GM18951 (cell line): ENCODE measurements at regions not wholly inside any gene's neighbourhood (a gene's known extent, or its start where the extent isn't known, plus 50 kb on each side); places are given as distances from the start of the nearest gene placed in this dataset.
"Not testable (repeated sequence)": the region's sequence is repeated elsewhere in the genome, so short reads cannot be mapped to it uniquely, and the experiment has no call there.

ENCODE experiments used
- POLR2A ChIP-seq: IDR thresholded peaks from 4 replicates; pipeline ENCODE4 v1.6.1; 2011; ENCODE audit warnings: mild to moderate bottlenecking; ENCODE audit not compliant: insufficient read length, insufficient read depth; ENCODE audit errors: extremely low read depth
- in situ Hi-C: fragments of 300-500 bp; cut with MboI; formaldehyde crosslinking; loops from one replicate; pipeline ENCODE4 v1.12.0; 2022; ENCODE audit warnings: low sequenced_read_pairs, mixed read lengths, inconsistent platforms; ENCODE audit not compliant: unreplicated experiment

DNA sequence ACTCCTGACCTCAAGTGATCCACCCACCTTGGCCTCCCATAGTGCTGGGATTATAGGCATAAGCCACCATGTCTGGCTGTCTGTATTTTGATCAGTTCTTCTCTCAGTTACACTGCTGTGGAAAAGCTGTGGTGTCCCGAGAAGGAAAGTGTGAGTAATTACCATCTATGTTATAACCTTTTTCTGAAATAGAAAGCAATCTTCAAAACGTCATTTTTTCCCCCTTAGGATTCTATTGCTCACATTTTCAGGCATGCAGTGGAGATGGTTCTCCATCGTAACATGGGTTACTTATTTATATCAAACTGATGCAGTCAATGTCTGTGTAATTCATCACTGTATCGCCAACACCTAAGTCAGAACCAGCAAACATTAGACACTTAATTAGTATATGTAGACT is 103.5 kb upstream of the FAM3C start:
- in situ Hi-C loops, result no loop called here
- no peak for TF ChIP-seq POLR2A

DNA sequence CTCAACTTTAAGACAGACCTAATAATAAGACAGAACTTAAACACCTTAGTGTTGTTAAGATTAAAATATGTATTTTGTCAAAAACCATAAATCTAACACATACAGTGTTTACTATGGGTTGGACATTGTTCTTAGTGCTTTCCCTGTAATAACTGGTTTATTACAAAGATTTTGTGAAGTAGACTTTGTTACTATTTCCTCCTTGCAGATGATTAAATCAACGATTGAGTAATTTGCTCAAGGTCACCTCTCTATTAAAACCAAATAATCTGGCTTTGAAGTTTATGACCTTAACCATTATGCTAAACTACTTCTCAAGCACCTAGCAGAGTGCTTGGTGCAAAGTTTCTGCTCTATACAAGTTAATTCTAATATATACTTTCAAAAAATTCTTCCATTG is 102.7 kb upstream of the FAM3C start:
- in situ Hi-C loops, result no loop called here

DNA sequence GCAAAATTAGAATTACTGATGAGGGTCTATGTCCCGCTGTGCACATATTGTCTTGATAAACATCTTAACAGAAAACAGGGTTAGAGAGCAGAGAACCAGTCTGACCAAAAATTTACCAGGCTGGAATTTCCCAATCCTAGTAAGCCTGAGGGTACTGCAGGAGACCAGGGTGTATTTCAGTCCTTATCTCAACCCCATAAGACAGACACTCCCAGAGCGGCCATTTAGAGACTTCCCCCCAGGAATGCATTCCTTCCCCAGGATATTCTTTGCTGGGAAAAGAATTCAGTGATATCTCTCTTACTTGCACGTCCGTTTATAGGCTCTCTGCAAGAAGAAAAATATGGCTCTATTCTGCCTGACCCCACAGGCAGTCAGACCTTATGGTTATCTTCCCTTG is 101.4 kb upstream of the FAM3C start:
- in situ Hi-C loops, result not testable (repeated sequence)

More for the DNA sequence above, 102.7 kb upstream of the FAM3C start:
- no peak for TF ChIP-seq POLR2A

DNA sequence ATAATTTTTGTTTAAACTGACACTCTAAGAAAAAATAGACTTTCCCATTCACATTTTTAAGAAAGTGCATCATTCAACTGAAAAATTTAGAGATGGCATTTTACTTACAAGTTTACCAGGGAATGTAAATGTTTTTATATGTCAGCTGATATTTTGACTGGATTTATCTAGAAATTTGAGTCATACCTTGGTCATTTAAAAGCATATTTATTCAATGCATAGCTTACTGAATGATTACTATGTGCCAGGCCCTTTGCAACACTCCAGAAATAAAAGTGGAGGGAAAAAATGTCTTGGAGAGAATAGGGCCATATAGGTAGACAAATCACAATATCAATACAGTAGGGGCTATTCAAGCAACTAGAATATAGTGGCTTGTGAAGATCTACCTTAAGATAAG is 98.4 kb upstream of the FAM3C start:
- no peak for TF ChIP-seq POLR2A
- in situ Hi-C loops, result no loop called here

DNA sequence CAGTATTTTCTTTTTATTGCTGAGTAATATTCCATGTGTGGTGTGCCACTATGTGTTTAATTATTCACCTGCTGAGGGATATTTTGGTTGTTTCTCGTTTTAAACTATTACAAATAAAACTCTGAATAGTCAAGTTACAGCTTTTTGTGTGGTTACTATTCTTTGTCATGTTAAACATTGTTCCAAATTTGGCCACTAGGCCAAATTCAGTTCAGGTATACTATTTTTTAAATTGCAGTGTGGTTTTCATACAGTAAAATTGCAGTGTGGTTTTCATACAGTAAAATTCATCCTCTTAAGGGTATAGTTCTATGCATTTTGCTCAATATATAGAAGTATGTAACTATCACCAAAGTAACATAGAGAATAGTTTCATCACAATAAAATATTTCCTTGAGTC is 97.4 kb upstream of the FAM3C start:
- TF ChIP-seq POLR2A, result no peak
- in situ Hi-C loops, result no loop called here

DNA sequence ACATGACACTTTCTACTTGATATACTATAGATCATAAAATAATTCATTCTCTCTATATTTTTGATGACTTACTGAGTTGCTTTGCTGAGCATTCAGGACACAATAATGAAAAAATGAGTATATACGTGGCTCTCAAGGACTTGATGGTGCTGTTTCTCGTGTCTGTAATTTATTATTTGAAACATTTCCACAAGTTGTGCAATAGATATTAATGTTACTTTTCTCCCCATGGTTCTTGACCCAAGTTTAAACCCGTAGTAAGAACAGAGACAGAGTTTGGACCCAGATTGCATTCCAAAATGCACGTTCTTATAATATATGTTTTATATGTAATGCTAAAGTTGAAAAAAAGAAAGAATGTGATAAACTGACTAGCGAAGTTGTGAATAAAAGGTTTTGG is 94.2 kb upstream of the FAM3C start:
- in situ Hi-C loops, result no loop called here
- no peak for TF ChIP-seq POLR2A

DNA sequence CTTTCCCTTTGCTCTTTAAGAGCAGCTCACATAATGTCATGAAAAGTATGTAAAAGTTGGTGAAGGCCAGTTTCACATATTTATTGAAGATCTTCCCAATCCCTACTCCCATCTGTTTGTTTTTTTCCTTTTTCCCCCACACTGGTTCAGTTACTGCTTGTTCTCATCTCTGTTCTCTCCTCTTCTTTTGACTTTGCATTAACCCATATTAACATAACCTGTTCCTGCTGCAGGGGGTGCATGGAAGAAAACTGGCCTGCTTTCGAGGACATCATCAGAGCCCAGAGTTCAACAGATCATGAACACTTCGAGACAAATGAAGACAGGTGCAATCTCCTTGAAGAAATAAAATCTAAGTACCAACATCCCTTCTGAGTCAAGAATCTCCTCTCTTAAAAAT is 93.3 kb upstream of the FAM3C start:
- no peak for TF ChIP-seq POLR2A
- in situ Hi-C loops, result no loop called here

DNA sequence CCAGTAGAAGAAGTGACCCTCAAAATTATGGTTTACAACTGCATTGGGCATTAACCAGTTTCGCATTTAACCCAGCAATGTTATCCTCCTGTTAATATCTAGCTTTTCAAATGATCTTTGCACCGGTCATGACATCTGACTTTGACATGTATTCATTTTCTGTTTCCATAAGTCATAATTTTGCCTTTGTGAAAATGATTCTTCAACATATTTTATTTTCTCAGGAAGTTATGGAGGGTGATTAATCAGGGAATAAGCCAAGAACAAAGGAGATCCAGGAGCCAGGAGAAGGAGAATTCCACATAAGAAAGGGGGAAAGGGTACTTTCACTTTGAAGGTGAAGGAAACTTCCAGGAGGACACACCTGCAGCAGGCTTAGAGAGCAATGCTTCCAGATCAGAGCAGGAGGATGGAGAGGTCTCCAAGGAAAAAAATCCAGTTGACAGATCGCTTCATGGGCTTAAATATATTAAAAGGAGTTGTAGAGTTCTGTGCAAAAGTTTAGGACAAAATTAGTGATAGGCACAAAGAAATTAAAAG is 92.1 kb upstream of the FAM3C start:
- TF ChIP-seq POLR2A, result no peak
- in situ Hi-C loops, result no loop called here

DNA sequence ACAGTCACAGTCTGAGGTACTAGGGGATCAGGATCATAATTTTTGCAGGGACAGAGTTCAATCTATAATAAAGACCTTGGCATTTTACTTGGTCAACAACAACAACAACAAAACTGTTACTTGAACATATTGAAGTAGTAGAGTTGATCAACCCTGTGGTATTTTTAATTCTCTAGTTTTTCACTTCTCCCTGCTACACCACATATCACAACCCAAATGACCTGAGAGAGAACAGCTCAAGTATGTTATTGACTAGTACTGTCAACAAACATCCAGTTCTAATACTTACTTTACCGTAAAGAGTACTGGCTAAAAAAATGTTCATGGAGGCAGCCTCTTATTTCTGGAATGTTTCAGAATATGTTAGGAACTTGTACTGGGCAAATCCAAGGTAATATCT is 90.5 kb upstream of the FAM3C start:
- in situ Hi-C loops, result no loop called here
- TF ChIP-seq POLR2A, result no peak

DNA sequence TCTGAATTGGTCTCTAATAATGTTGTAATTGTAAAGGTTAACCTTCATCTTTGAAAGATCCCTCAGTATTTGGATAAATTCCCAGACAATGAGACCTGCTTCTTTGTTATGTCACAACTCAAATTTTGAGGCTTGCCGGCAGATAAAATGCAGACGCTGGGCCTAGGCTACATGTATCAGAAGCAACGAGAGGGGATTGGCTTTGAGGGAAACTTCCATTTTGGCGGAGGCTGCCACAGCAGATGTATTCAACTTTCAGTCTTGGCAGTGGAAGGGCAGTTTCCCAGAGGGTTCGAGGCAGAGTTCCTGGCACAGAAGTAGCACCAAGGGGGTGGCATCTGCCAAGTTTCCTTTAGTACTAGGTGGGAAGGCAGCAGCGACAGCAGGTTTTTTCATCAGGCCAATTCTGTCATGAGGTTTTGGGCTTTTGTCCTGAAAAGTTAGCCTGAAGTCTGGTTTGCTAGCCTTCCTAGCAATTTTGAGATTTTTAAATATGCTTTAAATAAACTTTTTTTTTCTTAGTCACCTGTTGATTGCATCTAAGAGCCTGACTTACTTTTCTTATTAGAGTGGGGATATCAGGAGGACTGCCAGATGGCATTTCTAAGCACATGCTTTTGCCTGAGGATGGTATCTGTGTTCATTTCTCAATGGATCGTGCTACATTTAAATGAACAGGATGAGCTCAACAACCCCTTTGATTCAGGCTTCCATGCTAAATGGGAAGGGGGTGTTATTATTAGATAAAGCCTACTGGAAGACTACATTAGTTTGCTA is 89.5 kb upstream of the FAM3C start:
- TF ChIP-seq POLR2A, result no peak
- in situ Hi-C loops, result no loop called here

DNA sequence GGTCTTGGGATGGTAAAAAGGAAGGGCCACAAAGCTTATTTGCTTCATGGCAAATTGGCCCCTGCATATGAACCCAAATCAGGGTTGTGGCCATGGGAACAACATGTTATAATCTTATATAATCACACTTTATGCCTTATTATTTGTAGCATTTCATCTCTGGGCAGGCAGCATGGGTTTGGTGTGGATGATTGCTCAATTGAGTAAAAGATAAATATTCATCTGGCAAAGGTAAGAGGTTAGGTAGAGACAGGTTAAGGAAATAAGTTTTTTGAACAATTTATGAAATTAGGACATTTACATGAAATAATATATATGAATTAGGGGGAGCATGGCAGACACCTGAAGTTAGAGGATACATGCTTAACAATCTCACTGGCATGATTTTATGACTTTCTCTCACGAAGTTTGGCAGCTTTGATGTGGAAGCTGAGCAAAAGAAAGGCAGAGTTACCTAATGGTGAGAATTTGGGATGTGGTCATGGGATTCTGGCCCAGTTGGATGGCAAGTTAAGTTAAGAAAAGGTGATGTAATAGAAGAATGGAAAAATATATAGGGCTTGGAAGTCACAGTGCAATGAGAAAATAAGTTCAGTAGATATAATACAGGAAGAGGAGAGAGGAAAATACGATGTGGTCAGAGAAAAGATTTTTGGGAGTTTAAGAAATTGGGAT is 88.1 kb upstream of the FAM3C start:
- in situ Hi-C loops, result no loop called here
- TF ChIP-seq POLR2A, result no peak

DNA sequence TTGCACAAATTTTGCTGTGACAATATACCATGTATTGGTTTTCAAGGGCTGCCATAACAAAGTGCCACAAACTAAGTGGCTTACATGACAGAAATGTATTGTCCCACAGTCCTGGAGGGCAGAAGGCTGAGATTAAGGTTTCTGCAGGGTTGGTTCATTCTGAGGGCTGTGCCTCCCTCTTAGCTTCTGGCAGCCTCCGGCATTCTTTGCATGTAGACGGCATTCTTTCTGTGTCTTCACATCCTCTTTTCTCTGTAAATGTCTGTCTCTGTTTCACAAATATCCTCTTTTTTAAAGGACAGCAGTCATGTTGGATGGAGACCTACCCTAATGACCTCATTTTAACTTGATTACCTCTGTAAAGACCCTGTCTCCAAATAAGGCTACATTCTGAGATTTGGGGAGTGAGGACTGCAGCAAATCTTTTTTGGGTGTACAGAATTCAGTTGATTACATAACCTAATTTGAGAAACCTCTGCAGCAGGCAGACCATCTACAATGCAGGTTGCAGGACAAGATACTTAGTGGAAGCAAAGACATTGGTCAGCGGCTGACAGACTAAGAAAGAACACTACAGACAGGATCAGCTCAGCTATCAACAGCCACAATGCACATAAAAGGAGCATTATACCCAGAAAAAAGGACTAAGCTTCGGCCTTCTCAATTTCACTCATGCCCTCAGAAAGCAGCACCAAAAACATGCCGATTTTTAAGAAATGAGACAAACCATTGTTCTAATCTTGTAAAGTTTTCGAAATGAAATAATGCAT is 84.6 kb upstream of the FAM3C start:
- in situ Hi-C loops, result no loop called here
- no peak for TF ChIP-seq POLR2A

DNA sequence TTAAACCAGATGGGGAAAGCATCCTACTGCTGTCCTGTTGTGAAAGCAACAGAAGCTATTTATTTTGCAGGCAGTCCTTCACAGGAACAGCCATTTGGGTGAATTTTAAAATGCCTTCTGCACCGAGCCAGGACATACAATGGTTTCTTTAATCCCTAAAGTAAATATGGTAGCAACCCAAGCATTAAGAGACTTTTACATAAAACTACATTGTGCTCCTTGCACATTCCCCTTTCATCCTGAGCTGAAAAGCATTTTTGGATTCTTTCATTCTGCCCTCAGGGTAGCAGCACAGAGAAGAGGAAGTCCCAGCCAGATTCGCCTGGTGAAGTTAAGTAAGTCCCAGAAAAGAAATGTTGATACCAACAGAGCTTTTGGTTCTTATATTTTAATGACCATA is 84.0 kb upstream of the FAM3C start:
- in situ Hi-C loops, result no loop called here

DNA sequence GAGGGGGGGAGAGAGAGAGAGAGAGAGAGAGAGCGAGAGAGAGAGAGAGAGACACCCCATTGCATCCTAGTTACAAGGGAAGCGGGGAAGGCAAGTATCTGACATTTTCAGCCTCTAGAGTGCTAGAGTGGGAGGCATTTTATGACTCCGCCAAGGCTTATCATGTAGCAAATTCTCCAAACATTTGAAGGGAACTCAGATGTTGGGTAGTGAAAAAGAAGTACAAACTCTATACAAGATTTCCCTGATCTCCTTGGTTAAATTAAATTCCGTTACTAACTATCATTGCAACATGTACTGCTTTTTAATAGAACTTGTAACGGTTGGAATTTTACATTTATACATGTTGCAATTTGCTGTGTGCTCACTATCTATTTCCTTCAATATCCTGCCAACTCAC is 83.4 kb upstream of the FAM3C start:
- in situ Hi-C loops, result no loop called here
- TF ChIP-seq POLR2A, result no peak

More for the DNA sequence above, 84.0 kb upstream of the FAM3C start:
- TF ChIP-seq POLR2A, result no peak

DNA sequence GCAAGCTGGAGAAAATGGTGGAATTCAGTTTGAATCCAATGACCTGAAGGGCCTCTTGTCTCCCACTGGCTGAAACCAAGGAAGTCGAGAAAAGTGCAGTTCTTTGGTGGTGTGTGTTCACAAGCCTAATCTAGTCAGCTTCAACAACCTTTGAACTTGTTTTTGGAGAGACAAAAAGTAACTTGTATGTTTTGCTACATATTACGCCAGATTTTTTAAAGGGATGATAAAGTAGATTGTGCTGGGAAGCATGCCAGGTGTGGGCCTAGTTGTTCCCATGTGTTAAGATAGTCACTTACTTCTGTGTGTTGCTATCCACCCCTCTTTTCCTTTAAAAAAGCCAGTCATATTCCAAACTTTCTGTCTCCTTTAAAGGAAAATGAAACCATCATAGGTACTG is 79.7 kb upstream of the FAM3C start:
- no peak for TF ChIP-seq POLR2A
- in situ Hi-C loops, result no loop called here
